Hepatocyte (in vitro differentiated cells): ENCODE measurements at regions not wholly inside any gene's neighbourhood (a gene's known extent, or its start where the extent isn't known, plus 50 kb on each side); places are given as distances from the start of the nearest gene placed in this dataset.

Experiments used
- DNase-seq: peaks from one replicate; pipeline ENCODE4 v3.0.0-alpha.2; 2016; ENCODE audit warnings: low spot score
- H2AFZ ChIP-seq: fragments of 200-600 bp; sonication (generic); 2 replicates; pipeline ENCODE4 v1.6.0; 2016; ENCODE audit warnings: antibody characterized with exemption, mild to moderate bottlenecking
- H3K27ac ChIP-seq: fragments of 200-600 bp; sonication (generic); 2 replicates; pipeline ENCODE4 v1.5.1; 2016; ENCODE audit warnings: mild to moderate bottlenecking
- H3K27me3 ChIP-seq: fragments of 200-600 bp; sonication (generic); 2 replicates; pipeline ENCODE4 v1.6.1; 2016
- H3K36me3 ChIP-seq: fragments of 200-600 bp; sonication (generic); replicated peaks from 2 replicates; pipeline ENCODE4 v1.5.1; 2016; ENCODE audit warnings: low read depth; ENCODE audit not compliant: insufficient read depth
- H3K4me1 ChIP-seq: fragments of 200-600 bp; sonication (generic); 2 replicates; pipeline ENCODE4 v1.5.1; 2016; ENCODE audit warnings: mild to moderate bottlenecking, moderate library complexity; ENCODE audit not compliant: insufficient read depth
- H3K4me2 ChIP-seq: fragments of 200-600 bp; sonication (generic); 2 replicates; pipeline ENCODE4 v1.6.0; 2016
- H3K4me3 ChIP-seq: fragments of 200-600 bp; sonication (generic); 2 replicates; pipeline ENCODE4 v1.5.1; 2016; ENCODE audit warnings: mild to moderate bottlenecking
- H3K79me2 ChIP-seq: fragments of 200-600 bp; sonication (generic); 2 replicates; pipeline ENCODE4 v1.6.0; 2017; ENCODE audit warnings: mild to moderate bottlenecking
- H3K9me2 ChIP-seq: fragments of 200-600 bp; sonication (generic); replicated peaks from 2 replicates; pipeline ENCODE4 v1.6.0; 2017; ENCODE audit warnings: mild to moderate bottlenecking; ENCODE audit not compliant: insufficient read depth
- H3K9me3 ChIP-seq: fragments of 200-600 bp; sonication (generic); 2 replicates; pipeline ENCODE4 v1.5.1; 2016; ENCODE audit warnings: low read depth, mild to moderate bottlenecking
- H4K20me1 ChIP-seq: fragments of 200-600 bp; sonication (generic); 2 replicates; pipeline ENCODE4 v1.6.0; 2016; ENCODE audit warnings: mild to moderate bottlenecking; ENCODE audit not compliant: insufficient read depth, poor library complexity, severe bottlenecking
- CTCF ChIP-seq: fragments of 200-600 bp; sonication (generic); IDR thresholded peaks from 2 replicates; pipeline ENCODE4 v1.5.1; 2016; ENCODE audit warnings: antibody characterized with exemption, mild to moderate bottlenecking; ENCODE audit not compliant: poor library complexity
- EZH2 ChIP-seq: fragments of 200-600 bp; sonication (generic); IDR thresholded peaks from 2 replicates; pipeline ENCODE4 v1.6.1; 2016; ENCODE audit warnings: antibody characterized with exemption, mild to moderate bottlenecking, borderline replicate concordance
- EZH2phosphoT487 ChIP-seq: fragments of 200-600 bp; sonication (generic); IDR thresholded peaks from one replicate; pipeline ENCODE4 v1.6.1; 2018; ENCODE audit warnings: antibody characterized with exemption, mild to moderate bottlenecking, low read depth, moderate library complexity; ENCODE audit not compliant: unreplicated experiment, severe bottlenecking
- WGBS: methylation state at CpG from one replicate; pipeline ENCODE4 v1.1.6; 2016; ENCODE audit warnings: low lambda C conversion rate; ENCODE audit errors: missing lambda C conversion rate; 5-methylcytosine and 5-hydroxymethylcytosine counted together

- Histone ChIP-seq H3K27me3 (no peaks in the 10 kb centered on the region), H3K9me3 (no peaks in the 10 kb centered on the region), H3K36me3 (no peaks in the 10 kb centered on the region), H2AFZ (no peak overlapping the region), H3K9me2 (no peaks in the 10 kb centered on the region), H3K27ac (peak overlapping the region; percentile 22), H3K4me1 (peaks cover 4% of the 10 kb centered on the region), H3K4me3 (no peak overlapping the region), H3K79me2 (no peaks in the 10 kb centered on the region), H3K4me2 (peak overlapping the region; percentile 10), H4K20me1 (no peaks in the 10 kb centered on the region)
- no peak for DNase-seq
- TF ChIP-seq CTCF (no peak), EZH2phosphoT487 (no peak), EZH2 (no peak)
- 15% methylated on average over 1 of the region's 1 CpG for WGBS
These were observed 273.9 kb downstream of the PHF14 start for GRCh38 chr7:11247545-11247944.

- TF ChIP-seq EZH2phosphoT487 (no peak), EZH2 (no peak), CTCF (no peak)
- H3K27me3 ChIP-seq: no peaks in the 10 kb centered on the region
- no peak overlapping the region for H3K4me2 ChIP-seq
- no peaks in the 10 kb centered on the region for H3K9me3 ChIP-seq
- 17% methylated on average over 2 of the region's 2 CpGs for WGBS
- H2AFZ ChIP-seq: no peak overlapping the region
- H3K4me1 ChIP-seq: peaks cover 15% of the 10 kb centered on the region
- no peak overlapping the region for H3K4me3 ChIP-seq
- H3K79me2 ChIP-seq: no peaks in the 10 kb centered on the region
- H4K20me1 ChIP-seq: no peaks in the 10 kb centered on the region
- no peak overlapping the region for H3K27ac ChIP-seq
- no peaks in the 10 kb centered on the region for H3K9me2 ChIP-seq
- DNase-seq: no peak
- no peaks in the 10 kb centered on the region for H3K36me3 ChIP-seq
These were observed 277.8 kb downstream of the PHF14 start for GRCh38 chr7:11251436-11251835.

GRCh38 chr7:11252011-11252607, 278.4 kb downstream of the PHF14 start:
- Histone ChIP-seq H3K4me1 (peaks cover 15% of the 10 kb centered on the region), H3K79me2 (no peaks in the 10 kb centered on the region), H2AFZ (no peak overlapping the region), H3K36me3 (no peaks in the 10 kb centered on the region), H4K20me1 (no peaks in the 10 kb centered on the region), H3K4me2 (no peak overlapping the region), H3K9me2 (no peaks in the 10 kb centered on the region), H3K9me3 (no peaks in the 10 kb centered on the region), H3K4me3 (no peak overlapping the region), H3K27ac (peak overlapping the region; percentile 56), H3K27me3 (no peaks in the 10 kb centered on the region)
- DNase-seq: no peak
- TF ChIP-seq CTCF (no peak), EZH2phosphoT487 (no peak), EZH2 (no peak)
- WGBS: 93% methylated on average over 4 of the region's 4 CpGs
